ENCODE measurements at regions not wholly inside any gene's neighbourhood (a gene's known extent, or its start where the extent isn't known, plus 50 kb on each side); places are given as distances from the start of the nearest gene placed in this dataset.
"Not testable (repeated sequence)": the region's sequence is repeated elsewhere in the genome, so short reads cannot be mapped to it uniquely, and the experiment has no call there.

DNA sequence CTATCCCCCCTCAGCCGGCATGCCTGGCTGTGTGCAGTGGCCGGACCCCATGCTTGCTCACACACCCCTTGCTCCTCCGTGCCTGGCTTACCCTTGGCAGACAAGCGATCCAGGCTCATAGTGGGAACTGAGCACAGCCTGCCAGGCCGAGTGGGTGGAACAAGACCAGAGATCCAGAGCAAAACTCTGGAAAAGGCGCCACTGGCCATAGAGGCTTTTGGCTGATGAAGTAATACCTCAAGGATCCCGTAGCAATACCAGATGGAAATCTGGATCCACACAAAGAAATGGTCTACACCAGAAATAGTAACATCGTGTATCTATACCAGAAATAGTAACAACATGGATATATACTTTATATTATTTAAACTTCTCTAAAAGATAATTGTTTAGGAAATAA lies 1719.6 kb downstream of the SPATA31A7 start:
- H3K36me3 ChIP-seq (replicated peaks in 1 of 2; ENCODE audit: control insufficient read depth in 1 of 2, insufficient read depth in 2 of 2, low read length in 1 of 2); H3K4me1 ChIP-seq (ENCODE audit: control insufficient read depth in 1 of 2, insufficient read depth in 2 of 2, low read depth in 1 of 2, low read length in 1 of 2); POLR2A ChIA-PET; H3K4me2 ChIP-seq; DNase-seq; H3K9me3 ChIP-seq; H2AFZ ChIP-seq (ENCODE audit: low read depth); H3K27me3 ChIP-seq (ENCODE audit: insufficient read depth); H3K9ac ChIP-seq; H3K4me3 ChIP-seq (ENCODE audit: low read depth in 2 of 2, low read length in 1 of 2); CTCF ChIA-PET; H3K9me2 ChIP-seq; H3F3A ChIP-seq (replicated peaks; ENCODE audit: insufficient read depth); H3K79me2 ChIP-seq (ENCODE audit: insufficient read depth); H4K20me1 ChIP-seq (ENCODE audit: insufficient read depth); H3K27ac ChIP-seq (ENCODE audit: low read depth in 2 of 2, low read length in 1 of 2): not testable (repeated sequence)
- 40% methylated on average over 5 of the region's 8 CpGs for WGBS (ENCODE audit: low lambda C conversion rate)

DNA sequence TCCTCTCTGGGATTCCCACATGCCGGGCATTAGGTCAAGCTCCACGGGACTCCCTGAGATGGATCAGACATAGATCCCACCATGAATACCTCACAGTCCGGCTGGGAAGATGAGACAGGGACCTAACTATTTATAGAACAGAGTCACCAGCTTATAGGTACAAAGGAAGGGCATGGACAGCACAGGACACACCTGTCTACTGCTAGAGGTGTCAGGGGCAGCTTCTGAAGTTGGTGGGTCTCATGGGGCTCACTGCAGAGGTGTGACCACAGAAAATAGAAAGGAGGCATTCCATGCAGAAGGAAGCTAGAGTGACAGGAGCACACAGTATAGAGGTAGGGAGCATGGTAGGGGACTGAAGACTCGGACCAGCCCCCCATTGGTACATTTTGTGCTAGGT lies 1722.4 kb downstream of the SPATA31A7 start:
- no CpG with 5 or more reads among the region's 4 CpGs for WGBS (ENCODE audit: low lambda C conversion rate)
- DNase-seq; H3K9me2 ChIP-seq; POLR2A ChIA-PET; H3K4me3 ChIP-seq (ENCODE audit: low read depth in 2 of 2, low read length in 1 of 2); H3K27me3 ChIP-seq (ENCODE audit: insufficient read depth); CTCF ChIA-PET; H4K20me1 ChIP-seq (ENCODE audit: insufficient read depth); H3K4me1 ChIP-seq (ENCODE audit: control insufficient read depth in 1 of 2, insufficient read depth in 2 of 2, low read depth in 1 of 2, low read length in 1 of 2); H3F3A ChIP-seq (replicated peaks; ENCODE audit: insufficient read depth); H3K4me2 ChIP-seq; H3K9ac ChIP-seq; H3K9me3 ChIP-seq; H3K27ac ChIP-seq (ENCODE audit: low read depth in 2 of 2, low read length in 1 of 2); H2AFZ ChIP-seq (ENCODE audit: low read depth); H3K36me3 ChIP-seq (replicated peaks in 1 of 2; ENCODE audit: control insufficient read depth in 1 of 2, insufficient read depth in 2 of 2, low read length in 1 of 2); H3K79me2 ChIP-seq (ENCODE audit: insufficient read depth): not testable (repeated sequence)

DNA sequence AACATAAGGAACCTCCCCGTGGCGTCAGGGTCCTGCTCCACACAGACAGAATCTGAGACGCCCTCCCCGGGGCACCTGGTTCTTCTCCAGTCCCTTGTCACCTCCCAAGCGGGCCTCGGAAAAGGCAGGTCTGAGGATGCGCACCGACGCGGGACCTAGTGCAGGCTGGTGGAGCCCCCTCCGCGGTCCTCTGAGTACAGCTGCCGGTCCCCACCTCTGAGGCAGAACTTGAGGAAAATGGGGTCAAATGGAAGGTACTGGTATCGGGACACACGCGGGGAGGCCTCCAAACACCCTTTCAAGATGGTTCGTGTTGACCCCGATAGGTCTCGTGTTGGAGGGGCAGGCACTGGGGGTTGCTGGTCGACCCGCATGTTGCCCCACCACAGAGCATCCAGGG lies 1725.3 kb downstream of the SPATA31A7 start:
- H3K36me3 ChIP-seq (replicated peaks in 1 of 2; ENCODE audit: control insufficient read depth in 1 of 2, insufficient read depth in 2 of 2, low read length in 1 of 2); H3K9me3 ChIP-seq; DNase-seq; H3K4me2 ChIP-seq; H3K4me3 ChIP-seq (ENCODE audit: low read depth in 2 of 2, low read length in 1 of 2); CTCF ChIA-PET; H3K4me1 ChIP-seq (ENCODE audit: control insufficient read depth in 1 of 2, insufficient read depth in 2 of 2, low read depth in 1 of 2, low read length in 1 of 2); H2AFZ ChIP-seq (ENCODE audit: low read depth); H3K27ac ChIP-seq (ENCODE audit: low read depth in 2 of 2, low read length in 1 of 2); H3F3A ChIP-seq (replicated peaks; ENCODE audit: insufficient read depth); H3K27me3 ChIP-seq (ENCODE audit: insufficient read depth); H3K79me2 ChIP-seq (ENCODE audit: insufficient read depth); H3K9me2 ChIP-seq; H3K9ac ChIP-seq; POLR2A ChIA-PET; H4K20me1 ChIP-seq (ENCODE audit: insufficient read depth): not testable (repeated sequence)
- 62% methylated on average over 11 of the region's 21 CpGs for WGBS (ENCODE audit: low lambda C conversion rate)

DNA sequence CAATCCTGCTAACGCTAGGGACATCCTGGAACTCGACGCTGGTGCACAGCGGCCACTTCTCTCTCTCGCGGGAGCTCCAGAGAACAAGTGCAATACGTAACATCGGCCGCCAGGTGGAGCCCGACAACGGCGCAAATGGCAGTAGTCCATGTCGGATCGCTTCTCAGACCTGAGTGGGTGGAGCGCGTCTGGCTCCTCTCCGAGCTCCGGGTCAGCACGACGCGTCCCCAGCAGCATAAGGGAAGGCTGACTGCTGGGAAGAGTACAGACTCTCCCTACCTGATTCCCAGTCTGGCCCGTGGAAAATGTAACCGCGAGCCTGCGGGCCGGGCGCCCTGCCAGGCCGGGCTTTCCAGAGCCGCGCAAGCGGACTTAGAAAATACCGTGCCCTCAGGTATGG lies 1725.8 kb downstream of the SPATA31A7 start:
- DNase-seq; H3K4me2 ChIP-seq; H3K4me1 ChIP-seq (ENCODE audit: control insufficient read depth in 1 of 2, insufficient read depth in 2 of 2, low read depth in 1 of 2, low read length in 1 of 2); H2AFZ ChIP-seq (ENCODE audit: low read depth); H3K9me3 ChIP-seq; H3K9me2 ChIP-seq; H4K20me1 ChIP-seq (ENCODE audit: insufficient read depth); H3K36me3 ChIP-seq (replicated peaks in 1 of 2; ENCODE audit: control insufficient read depth in 1 of 2, insufficient read depth in 2 of 2, low read length in 1 of 2); H3K9ac ChIP-seq; H3K4me3 ChIP-seq (ENCODE audit: low read depth in 2 of 2, low read length in 1 of 2); H3K27ac ChIP-seq (ENCODE audit: low read depth in 2 of 2, low read length in 1 of 2); H3F3A ChIP-seq (replicated peaks; ENCODE audit: insufficient read depth); H3K27me3 ChIP-seq (ENCODE audit: insufficient read depth); POLR2A ChIA-PET; CTCF ChIA-PET; H3K79me2 ChIP-seq (ENCODE audit: insufficient read depth): not testable (repeated sequence)
- WGBS (ENCODE audit: low lambda C conversion rate): no CpG with 5 or more reads among the region's 32 CpGs

DNA sequence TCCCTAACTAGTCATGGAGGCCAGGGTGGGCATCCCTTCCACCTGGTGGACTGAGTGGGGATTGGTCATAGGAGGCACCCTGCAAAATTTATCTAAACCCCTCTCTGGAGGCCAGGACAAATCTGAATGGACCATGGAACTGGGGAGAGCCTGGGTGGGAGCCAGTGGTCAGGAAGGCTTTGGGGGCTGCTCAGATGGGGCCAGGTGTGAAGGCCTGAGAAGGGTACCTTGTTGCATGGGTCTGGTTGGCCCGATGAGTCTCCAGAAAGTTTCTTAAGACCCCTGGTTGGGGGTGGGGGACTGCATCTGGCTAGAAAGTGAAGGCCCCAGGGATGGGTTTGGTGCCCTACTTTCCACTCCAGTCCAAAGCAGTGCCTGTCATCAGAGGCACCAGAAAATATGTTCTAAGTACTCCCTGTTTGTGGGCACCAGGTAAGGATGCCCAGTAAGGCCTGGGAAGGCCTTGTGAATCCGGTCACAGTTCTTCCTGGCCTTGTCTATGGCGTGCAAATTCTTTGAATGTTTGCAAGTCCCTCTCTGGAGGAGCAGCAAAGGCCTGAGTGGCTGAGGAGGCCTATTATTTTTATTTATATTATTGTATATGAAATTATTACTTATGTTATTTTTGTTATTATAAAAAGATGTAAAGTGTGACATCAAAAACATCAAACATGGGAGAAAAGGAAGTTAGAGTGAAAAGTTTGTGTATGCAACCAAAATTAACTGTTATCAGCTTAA lies 1729.0 kb downstream of the SPATA31A7 start:
- H3K36me3 ChIP-seq (replicated peaks in 1 of 2; ENCODE audit: control insufficient read depth in 1 of 2, insufficient read depth in 2 of 2, low read length in 1 of 2); H3F3A ChIP-seq (replicated peaks; ENCODE audit: insufficient read depth); H3K4me2 ChIP-seq; POLR2A ChIA-PET; H3K9me2 ChIP-seq; H3K4me1 ChIP-seq (ENCODE audit: control insufficient read depth in 1 of 2, insufficient read depth in 2 of 2, low read depth in 1 of 2, low read length in 1 of 2); H3K79me2 ChIP-seq (ENCODE audit: insufficient read depth); DNase-seq; H2AFZ ChIP-seq (ENCODE audit: low read depth); H3K27ac ChIP-seq (ENCODE audit: low read depth in 2 of 2, low read length in 1 of 2); H3K27me3 ChIP-seq (ENCODE audit: insufficient read depth); H3K9ac ChIP-seq; H4K20me1 ChIP-seq (ENCODE audit: insufficient read depth); CTCF ChIA-PET; H3K4me3 ChIP-seq (ENCODE audit: low read depth in 2 of 2, low read length in 1 of 2); H3K9me3 ChIP-seq: not testable (repeated sequence)
- WGBS (ENCODE audit: low lambda C conversion rate): 42% methylated on average over 3 of the region's 3 CpGs

DNA sequence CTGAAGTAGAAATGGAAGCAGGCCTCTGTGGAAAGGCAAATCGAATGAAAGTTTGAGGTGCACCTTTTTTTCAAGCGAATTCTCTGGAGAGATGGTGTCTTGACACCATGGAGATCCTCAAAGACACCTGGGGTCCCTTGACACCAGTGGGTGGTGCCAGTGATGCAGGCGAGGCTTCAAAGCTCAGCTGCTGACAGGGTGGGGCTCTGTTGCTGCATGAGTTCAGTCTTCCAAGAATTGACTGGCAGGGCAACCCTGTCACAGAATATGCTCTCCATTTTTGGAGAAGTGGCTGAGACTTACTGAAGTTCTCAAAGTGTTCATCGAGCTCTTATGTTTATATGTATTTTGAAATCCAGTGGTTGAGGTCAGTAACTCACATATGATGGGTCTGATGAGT lies 1741.6 kb downstream of the SPATA31A7 start:
- DNase-seq; H3K9me3 ChIP-seq; H3F3A ChIP-seq (replicated peaks; ENCODE audit: insufficient read depth); H3K27me3 ChIP-seq (ENCODE audit: insufficient read depth); POLR2A ChIA-PET; H4K20me1 ChIP-seq (ENCODE audit: insufficient read depth); H2AFZ ChIP-seq (ENCODE audit: low read depth); CTCF ChIA-PET; H3K4me3 ChIP-seq (ENCODE audit: low read depth in 2 of 2, low read length in 1 of 2); H3K79me2 ChIP-seq (ENCODE audit: insufficient read depth); H3K4me1 ChIP-seq (ENCODE audit: control insufficient read depth in 1 of 2, insufficient read depth in 2 of 2, low read depth in 1 of 2, low read length in 1 of 2); H3K27ac ChIP-seq (ENCODE audit: low read depth in 2 of 2, low read length in 1 of 2); H3K36me3 ChIP-seq (replicated peaks in 1 of 2; ENCODE audit: control insufficient read depth in 1 of 2, insufficient read depth in 2 of 2, low read length in 1 of 2); H3K9me2 ChIP-seq; H3K4me2 ChIP-seq; H3K9ac ChIP-seq: not testable (repeated sequence)
- no CpG with 5 or more reads among the region's 4 CpGs for WGBS (ENCODE audit: low lambda C conversion rate)

DNA sequence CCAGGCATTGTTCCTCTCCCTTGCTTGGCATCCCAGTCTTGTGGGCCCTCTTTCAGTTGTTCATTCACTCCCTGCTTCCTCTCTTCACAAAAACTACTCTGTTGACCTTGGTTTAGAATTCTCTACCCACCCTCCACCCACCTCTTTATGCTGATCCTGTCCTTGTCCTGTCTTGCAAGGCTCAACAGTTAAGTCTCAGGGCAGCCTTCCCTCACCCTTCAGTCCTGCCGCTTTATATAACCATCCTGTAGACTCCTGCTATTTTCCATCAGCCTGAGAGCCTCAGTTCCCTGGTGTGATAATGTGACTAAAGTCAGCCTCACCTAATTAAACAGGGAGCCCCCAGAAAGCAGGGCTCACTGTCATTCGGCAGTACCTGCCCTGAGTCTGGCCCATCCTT lies 1763.0 kb downstream of the SPATA31A7 start:
- H3K4me2 ChIP-seq; H3K9ac ChIP-seq; H3K4me3 ChIP-seq (ENCODE audit: low read depth in 2 of 2, low read length in 1 of 2); H3K27me3 ChIP-seq (ENCODE audit: insufficient read depth); H3K9me2 ChIP-seq; H3K79me2 ChIP-seq (ENCODE audit: insufficient read depth); H3K4me1 ChIP-seq (ENCODE audit: control insufficient read depth in 1 of 2, insufficient read depth in 2 of 2, low read depth in 1 of 2, low read length in 1 of 2); POLR2A ChIA-PET; H2AFZ ChIP-seq (ENCODE audit: low read depth); H4K20me1 ChIP-seq (ENCODE audit: insufficient read depth); CTCF ChIA-PET; H3K9me3 ChIP-seq; H3K36me3 ChIP-seq (replicated peaks in 1 of 2; ENCODE audit: control insufficient read depth in 1 of 2, insufficient read depth in 2 of 2, low read length in 1 of 2); H3F3A ChIP-seq (replicated peaks; ENCODE audit: insufficient read depth); DNase-seq; H3K27ac ChIP-seq (ENCODE audit: low read depth in 2 of 2, low read length in 1 of 2): not testable (repeated sequence)
- no CpG with 5 or more reads among the region's 2 CpGs for WGBS (ENCODE audit: low lambda C conversion rate)
